KMS-11 (cell line): ENCODE measurements at regions not wholly inside any gene's neighbourhood (a gene's known extent, or its start where the extent isn't known, plus 50 kb on each side); places are given as distances from the start of the nearest gene placed in this dataset.

Experiments used
- H2AFZ ChIP-seq: fragments of 200-600 bp; sonication (generic); 2 replicates; pipeline ENCODE4 v1.6.1; 2016; ENCODE audit warnings: antibody characterized with exemption, mixed run types, low read depth
- H3K27ac ChIP-seq: fragments of 200-600 bp; sonication (generic); 2 replicates; pipeline ENCODE4 v1.6.1; 2016; ENCODE audit warnings: mild to moderate bottlenecking, mixed run types
- H3K27me3 ChIP-seq: fragments of 200-600 bp; sonication (generic); 2 replicates; pipeline ENCODE4 v1.6.1; 2017; ENCODE audit warnings: mild to moderate bottlenecking, low read depth, mixed run types, moderate library complexity; ENCODE audit not compliant: insufficient read depth
- H3K36me3 ChIP-seq: fragments of 200-600 bp; sonication (generic); 2 replicates; pipeline ENCODE4 v1.6.1; 2017; ENCODE audit warnings: mild to moderate bottlenecking, mixed run types; ENCODE audit not compliant: insufficient read depth
- H3K4me1 ChIP-seq: fragments of 200-600 bp; sonication (generic); 2 replicates; pipeline ENCODE4 v1.6.1; 2016; ENCODE audit warnings: mild to moderate bottlenecking, low read depth, mixed run types; ENCODE audit not compliant: poor library complexity, severe bottlenecking
- H3K4me2 ChIP-seq: fragments of 200-600 bp; sonication (generic); 2 replicates; pipeline ENCODE4 v1.7.0; 2016; ENCODE audit warnings: mild to moderate bottlenecking, mixed run types
- H3K4me3 ChIP-seq: fragments of 200-600 bp; sonication (generic); IDR thresholded peaks from 2 replicates; pipeline ENCODE4 v1.6.1; 2017; ENCODE audit warnings: low read depth, low read length, mixed read lengths; ENCODE audit not compliant: insufficient read depth
- H3K79me2 ChIP-seq: fragments of 200-600 bp; sonication (generic); 2 replicates; pipeline ENCODE4 v1.6.1; 2016; ENCODE audit warnings: low read depth, mixed run types; ENCODE audit not compliant: insufficient read depth
- H3K9ac ChIP-seq: fragments of 200-600 bp; sonication (generic); 2 replicates; pipeline ENCODE4 v1.6.1; 2016; ENCODE audit warnings: mild to moderate bottlenecking, mixed run types
- H4K20me1 ChIP-seq: fragments of 200-600 bp; sonication (generic); 2 replicates; pipeline ENCODE4 v1.6.1; 2016; ENCODE audit warnings: mild to moderate bottlenecking, mixed run types; ENCODE audit not compliant: insufficient read depth
- TF ChIP-seq, protein P1 (sequence below): fragments of 200-600 bp; sonication (generic); conservative IDR thresholded peaks from 2 replicates; pipeline ENCODE4 v1.6.1; 2017; ENCODE audit warnings: low read depth, mild to moderate bottlenecking, antibody characterized with exemption, low read length, moderate library complexity, mixed read lengths

DNA sequence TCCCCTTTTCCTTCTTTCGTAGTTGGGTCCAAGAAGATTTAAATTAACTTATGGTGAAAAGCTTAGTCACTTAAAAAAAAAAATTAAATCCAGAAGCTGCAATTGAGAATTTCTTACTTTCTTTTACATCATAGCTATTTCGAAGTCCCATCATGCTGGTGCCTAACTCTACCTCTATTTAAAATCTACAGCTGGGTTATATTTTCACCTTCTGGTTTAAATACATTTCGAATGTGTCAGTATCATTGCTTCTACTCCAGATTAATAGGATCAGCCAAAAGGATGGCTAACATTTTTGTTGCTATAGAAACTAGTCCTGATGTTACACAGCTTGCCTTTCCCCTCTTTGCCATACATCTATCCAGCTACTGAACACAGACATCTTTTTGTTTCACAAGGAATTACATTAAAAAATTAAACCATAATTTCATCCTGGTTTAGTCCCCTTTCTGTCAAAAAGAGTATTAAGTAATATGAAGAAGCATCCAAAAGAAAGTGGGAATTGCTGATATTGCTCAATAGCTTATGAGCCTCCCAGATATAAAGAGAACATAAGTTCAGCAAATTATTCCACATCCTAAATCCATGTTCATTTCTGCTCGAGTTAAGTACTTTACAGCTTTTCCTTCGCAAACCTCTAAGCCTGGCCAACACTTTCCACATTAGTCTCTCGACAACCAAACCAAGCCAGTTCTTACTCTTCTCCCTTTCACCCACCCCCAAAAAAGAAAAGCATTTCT, 396.7 kb upstream of the DAB1 start:
- Histone ChIP-seq H2AFZ (no peak overlapping the region), H3K79me2 (no peaks in the 10 kb centered on the region), H3K4me2 (no peak overlapping the region), H3K4me3 (no peak overlapping the region), H4K20me1 (no peaks in the 10 kb centered on the region), H3K27me3 (no peaks in the 10 kb centered on the region), H3K36me3 (no peaks in the 10 kb centered on the region), H3K27ac (no peak overlapping the region), H3K9ac (no peak overlapping the region), H3K4me1 (no peaks in the 10 kb centered on the region)
- TF ChIP-seq, protein P1, sequence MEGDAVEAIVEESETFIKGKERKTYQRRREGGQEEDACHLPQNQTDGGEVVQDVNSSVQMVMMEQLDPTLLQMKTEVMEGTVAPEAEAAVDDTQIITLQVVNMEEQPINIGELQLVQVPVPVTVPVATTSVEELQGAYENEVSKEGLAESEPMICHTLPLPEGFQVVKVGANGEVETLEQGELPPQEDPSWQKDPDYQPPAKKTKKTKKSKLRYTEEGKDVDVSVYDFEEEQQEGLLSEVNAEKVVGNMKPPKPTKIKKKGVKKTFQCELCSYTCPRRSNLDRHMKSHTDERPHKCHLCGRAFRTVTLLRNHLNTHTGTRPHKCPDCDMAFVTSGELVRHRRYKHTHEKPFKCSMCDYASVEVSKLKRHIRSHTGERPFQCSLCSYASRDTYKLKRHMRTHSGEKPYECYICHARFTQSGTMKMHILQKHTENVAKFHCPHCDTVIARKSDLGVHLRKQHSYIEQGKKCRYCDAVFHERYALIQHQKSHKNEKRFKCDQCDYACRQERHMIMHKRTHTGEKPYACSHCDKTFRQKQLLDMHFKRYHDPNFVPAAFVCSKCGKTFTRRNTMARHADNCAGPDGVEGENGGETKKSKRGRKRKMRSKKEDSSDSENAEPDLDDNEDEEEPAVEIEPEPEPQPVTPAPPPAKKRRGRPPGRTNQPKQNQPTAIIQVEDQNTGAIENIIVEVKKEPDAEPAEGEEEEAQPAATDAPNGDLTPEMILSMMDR, result no peak

DNA sequence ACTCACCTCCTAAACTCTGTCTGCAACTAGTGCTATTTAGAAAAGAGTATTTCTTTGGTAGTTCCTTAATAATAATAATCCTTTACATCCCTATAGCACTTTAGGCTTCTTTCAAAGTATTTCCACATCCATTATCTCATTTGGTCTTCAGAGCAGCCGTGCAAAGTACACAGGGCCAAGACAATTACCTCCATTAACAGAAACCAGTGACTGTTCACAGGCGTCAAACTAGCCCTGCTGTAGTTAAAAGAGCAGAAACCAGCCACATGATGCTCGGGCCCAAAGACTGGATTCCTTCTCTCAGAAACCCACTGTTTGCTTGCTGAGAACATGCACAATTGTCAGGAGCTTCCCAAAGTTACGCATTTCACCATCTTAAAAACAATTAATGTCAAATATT, 396.0 kb upstream of the DAB1 start:
- no peaks in the 10 kb centered on the region for H3K79me2 ChIP-seq

DNA sequence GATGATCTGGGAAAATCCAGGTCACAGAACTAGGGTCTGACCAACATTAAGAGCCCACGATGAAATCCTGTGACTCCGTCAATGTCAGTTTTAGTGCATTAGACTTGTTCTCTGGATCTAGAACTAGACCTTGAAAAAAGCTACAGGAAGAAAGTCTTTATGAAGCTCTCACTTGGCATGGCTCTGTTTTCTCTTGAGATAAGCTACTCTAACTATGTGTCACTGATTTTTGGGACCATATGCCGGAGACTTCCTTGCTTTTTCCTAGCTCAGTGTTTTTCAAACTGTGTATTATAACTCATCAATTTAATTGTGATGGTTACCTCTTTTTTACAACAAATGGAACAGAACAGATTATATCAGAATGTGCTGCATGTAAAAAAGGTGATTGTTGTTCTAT, 379.7 kb upstream of the DAB1 start:
- Histone ChIP-seq H3K79me2 (no peaks in the 10 kb centered on the region), H4K20me1 (no peaks in the 10 kb centered on the region), H3K9ac (no peak overlapping the region), H2AFZ (no peak overlapping the region), H3K36me3 (no peaks in the 10 kb centered on the region), H3K27me3 (no peaks in the 10 kb centered on the region), H3K27ac (no peak overlapping the region), H3K4me1 (no peaks in the 10 kb centered on the region), H3K4me3 (no peak overlapping the region), H3K4me2 (no peak overlapping the region)
- TF ChIP-seq, protein P1, result no peak

More for the DNA sequence above, 396.0 kb upstream of the DAB1 start:
- Histone ChIP-seq H3K27me3 (no peaks in the 10 kb centered on the region), H3K4me3 (no peak overlapping the region), H3K4me1 (no peaks in the 10 kb centered on the region), H4K20me1 (no peaks in the 10 kb centered on the region), H3K36me3 (no peaks in the 10 kb centered on the region), H3K27ac (no peak overlapping the region), H2AFZ (no peak overlapping the region), H3K4me2 (no peak overlapping the region), H3K9ac (no peak overlapping the region)
- TF ChIP-seq, protein P1, result no peak

DNA sequence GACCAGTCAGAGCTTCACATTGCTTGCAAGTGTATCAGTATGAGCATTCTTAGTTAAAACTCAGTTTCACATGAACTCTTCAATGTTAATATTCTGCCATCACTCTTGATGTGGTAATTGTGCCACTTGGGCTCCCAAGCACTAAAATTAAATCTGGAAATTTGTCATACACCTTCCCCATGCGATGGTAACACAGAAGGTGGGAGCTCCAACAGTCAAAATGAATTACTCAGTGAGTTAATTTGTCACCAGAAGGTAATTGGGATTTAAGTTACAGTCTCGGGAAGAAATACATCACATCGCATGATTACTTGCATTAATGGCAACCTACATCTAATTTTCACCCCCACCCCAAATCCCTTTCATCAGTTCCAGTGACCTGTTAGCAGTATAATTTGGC, 376.5 kb upstream of the DAB1 start:
- Histone ChIP-seq H3K4me2 (no peak overlapping the region), H3K27ac (no peak overlapping the region), H4K20me1 (no peaks in the 10 kb centered on the region), H3K79me2 (no peaks in the 10 kb centered on the region), H3K4me1 (no peaks in the 10 kb centered on the region), H3K4me3 (no peak overlapping the region), H3K36me3 (no peaks in the 10 kb centered on the region), H3K9ac (no peak overlapping the region), H3K27me3 (no peaks in the 10 kb centered on the region), H2AFZ (no peak overlapping the region)
- TF ChIP-seq, protein P1, result no peak
